NCI-H748 treated with DMSO at 0.1 percent for 48 hours (cell line): ENCODE measurements at regions not wholly inside any gene's neighbourhood (a gene's known extent, or its start where the extent isn't known, plus 50 kb on each side); places are given as distances from the start of the nearest gene placed in this dataset.

Experiments used
- DNase-seq: peaks from one replicate; lab custom pipeline; 2025; lab: John Stamatoyannopoulos, UW

DNA sequence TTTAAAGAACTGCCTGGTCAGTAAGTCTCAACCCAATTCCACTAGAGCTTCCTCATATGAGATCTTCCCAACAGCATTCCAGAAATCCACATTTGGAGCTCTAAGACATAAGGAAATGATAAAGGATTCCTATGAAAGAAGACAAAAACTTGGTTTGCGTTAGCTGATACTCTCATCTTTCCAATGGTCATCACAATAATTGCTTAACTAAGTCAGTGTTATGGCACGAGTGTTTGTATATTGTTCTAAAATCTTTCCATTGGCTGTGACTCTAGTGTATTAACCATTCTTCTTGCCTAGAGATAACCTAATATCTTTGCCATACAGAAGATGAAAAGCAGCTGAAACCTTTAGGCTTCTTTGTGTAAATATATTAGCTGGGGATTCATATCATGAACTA is 289.0 kb downstream of the SNX13 start:
- no peak for DNase-seq

DNA sequence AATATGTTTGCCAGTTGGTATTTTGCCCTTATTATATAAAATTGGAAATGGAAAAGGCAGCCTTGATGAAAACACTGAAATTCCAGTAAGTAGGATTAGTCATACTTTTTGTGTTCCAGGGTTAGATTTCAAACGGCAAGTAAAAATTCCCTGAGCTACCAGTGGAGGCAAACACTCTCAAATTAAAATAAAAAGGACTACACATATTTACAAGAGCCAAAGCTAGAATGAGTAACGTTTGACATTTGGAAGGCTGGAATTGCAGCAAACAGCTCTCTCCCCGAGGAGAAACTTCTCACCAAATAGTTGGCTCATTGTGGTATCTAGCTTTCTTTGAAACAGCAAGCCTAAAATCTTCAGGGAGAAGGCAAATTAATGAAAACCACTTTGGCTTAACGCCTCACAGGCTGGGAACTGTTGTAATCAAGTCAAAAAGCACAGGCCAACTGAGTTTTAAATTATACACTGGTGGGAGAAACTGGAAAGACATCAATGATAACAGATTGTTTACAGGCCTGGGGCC is 288.4 kb downstream of the SNX13 start:
- DNase-seq: no peak

DNA sequence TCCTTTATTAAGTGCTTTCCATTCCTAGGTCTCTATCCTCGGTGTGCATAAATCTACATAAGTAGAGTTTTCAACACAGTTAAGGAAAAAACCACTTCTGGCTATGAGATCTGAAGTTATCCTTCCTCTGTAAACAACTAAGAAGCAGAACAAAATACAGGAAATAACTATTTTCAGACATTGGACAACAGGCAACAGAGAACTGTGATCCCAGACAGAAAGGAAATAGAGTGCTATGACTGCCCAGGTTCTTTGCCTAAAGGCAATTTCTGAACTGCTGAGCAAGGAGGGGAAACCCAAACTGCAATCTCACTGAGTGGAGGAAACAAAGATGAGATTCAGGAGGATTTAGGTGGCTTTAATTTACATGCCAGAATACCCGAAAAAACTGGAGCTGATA is 285.4 kb downstream of the SNX13 start:
- no peak for DNase-seq

DNA sequence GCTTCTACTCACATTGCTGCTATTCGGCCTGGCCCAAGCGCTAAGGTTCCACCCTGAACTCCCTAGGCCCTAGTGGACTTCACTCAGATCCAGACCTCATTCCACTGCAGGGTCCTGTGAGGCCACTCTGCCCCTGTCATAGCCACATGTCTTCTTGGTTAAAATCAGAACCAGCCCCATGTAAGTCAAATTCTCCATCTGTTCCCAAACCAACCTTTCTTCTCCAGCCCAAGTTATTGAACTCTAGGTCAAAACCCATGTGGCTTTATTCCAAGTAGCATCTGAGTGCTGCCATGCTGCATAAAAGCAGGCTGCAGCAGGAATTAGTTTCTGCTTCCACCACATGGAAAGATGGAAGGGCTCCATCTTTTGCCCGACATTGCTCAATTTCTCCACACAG is 281.2 kb downstream of the SNX13 start:
- no peak for DNase-seq

DNA sequence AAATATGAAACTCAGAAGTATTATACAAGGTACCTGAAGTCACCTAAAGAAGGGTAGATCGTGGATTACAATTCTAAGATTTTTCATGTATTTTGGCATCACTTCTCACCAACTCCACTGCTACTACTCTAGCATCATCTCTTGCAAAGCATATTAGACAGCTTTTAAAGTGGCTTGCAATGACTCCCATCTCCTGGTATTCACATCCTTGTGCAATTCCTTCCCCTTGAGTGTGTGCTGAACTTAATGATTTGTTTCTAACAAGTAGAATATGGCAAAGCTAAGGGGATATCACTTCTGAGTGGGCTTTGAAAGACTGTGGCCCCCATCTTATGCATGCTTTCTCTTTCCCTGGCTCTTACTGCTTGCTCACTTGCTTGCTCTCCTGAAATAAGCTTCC is 280.2 kb downstream of the SNX13 start:
- DNase-seq: no peak

DNA sequence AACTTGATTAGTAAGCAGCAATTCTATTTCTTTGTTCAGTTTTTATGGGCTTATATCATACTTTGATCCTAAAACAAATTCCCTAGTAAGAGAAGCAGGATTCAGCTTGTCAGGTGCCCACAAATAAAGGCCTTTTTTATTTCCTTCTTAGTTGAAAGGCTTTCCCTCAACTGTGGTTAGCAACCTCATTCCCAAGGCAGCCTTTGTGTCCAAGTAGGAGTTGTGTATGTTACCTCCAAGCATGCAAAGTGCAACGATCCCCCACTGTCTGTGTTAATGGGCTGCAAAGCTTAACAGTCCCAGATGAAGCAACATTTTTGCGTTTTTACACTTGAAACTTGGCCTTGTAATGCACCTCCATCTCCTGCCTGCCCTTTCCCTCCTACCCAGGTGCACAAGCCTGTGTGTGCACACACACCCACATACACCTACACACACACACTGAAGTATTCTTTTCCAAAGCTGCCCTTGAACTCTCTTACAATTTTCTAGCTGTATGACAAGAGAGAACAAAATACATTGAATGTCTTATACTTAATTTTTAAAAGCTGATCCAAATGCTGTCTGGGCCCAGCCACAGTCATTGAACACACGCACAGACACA is 278.2 kb downstream of the SNX13 start:
- DNase-seq: no peak

DNA sequence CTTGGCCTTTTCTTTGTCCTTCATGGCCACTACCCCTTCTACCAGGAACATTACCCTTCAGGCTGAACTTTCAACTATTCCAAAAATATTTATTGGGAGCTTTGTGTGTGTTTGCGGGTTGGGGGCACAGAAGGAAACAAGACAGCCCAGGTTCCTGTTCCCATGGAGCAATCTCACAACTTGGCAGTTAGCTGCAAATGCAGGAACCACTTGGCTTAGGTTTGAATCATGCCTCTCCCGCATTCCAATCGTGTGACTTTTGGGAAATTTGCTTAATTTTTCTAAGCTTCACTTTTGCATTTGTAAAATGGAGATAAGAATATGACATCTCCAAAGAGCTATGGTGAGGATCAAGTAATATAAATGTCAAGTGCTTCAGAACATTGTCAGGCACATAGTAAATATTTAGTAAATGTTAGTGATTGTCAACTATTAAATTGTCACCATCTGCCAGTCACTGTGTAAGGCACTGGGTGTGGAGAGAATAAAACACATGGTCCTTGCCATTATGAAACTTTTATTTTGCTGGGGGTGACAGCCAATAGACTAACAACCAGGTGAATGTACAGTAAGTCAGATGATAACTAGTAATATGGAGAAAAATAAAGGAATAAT is 277.1 kb downstream of the SNX13 start:
- no peak for DNase-seq

DNA sequence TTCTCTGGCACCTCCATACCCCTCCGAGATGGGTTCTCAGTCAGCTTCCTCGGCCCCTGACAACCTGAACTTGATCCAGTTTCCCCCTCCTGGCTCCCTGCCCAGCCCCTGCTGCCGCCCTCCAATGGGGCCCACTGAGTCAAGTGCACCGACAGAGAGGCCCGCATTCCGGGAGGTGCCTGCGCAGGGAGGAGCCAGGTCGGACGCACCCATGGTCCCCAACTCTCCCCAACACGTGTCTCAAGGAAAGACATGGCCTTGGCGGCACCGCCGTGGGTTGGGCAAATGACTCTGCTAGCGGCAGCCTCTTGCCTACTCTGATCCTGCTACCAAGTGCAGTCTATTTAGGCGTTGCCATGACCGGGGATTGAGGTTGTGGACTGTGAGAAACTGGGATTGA is 275.3 kb downstream of the SNX13 start:
- no peak for DNase-seq

DNA sequence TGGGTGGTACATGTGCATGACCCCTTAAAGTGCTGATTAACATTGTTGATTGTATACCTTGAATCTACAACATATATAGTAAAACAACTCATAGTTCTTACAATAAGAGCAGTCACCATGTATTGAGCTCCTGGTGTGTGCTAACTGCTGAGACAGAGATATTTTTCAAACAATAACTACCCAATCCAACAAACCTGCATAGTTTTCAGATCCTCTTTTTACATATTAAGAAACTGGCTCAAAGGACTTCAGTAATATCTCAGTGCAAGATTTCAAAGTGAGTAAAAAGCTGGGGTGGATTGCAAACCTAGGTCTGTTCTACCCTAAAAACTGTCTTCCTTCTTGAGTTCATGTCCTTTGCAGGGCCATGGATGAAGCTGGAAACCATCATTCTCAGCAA is 272.2 kb downstream of the SNX13 start:
- DNase-seq: no peak

DNA sequence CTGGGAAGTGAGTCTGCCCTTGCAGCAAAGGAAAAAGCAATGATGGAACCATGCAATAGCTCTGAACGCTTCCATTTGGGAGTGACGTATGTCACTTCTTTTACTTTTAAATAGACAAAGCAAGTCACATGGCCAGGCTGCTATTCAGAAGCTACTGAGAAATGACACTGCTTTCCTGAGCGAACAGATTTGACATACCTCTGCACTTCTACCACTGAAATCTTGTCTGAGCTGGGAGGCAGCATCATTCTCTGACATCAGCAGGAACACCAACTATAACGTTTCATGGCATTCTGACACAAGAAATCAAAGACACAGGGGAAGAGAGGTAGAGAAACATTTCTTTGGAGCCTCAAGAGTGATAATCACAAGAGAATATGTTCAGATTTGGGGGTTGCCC is 271.1 kb downstream of the SNX13 start:
- no peak for DNase-seq

DNA sequence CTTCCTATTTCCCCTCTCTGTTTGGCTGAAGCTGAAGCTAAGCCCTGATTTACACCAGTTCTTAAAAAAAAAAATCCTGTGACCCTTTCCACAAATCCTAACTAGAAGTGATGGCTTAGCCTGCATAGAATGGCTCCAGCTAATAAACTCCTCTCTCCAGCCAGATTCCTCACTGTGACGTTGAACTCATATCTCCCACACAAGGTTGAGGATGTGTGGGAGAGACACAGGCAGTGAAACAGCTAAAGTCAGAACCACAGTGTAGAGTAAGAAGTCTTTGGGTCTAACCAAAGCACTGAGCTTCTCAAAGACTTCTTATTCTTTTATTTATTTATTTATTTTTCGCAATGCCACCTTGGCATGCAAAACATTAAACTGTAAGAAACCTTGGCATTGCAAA is 268.3 kb downstream of the SNX13 start:
- DNase-seq: no peak

DNA sequence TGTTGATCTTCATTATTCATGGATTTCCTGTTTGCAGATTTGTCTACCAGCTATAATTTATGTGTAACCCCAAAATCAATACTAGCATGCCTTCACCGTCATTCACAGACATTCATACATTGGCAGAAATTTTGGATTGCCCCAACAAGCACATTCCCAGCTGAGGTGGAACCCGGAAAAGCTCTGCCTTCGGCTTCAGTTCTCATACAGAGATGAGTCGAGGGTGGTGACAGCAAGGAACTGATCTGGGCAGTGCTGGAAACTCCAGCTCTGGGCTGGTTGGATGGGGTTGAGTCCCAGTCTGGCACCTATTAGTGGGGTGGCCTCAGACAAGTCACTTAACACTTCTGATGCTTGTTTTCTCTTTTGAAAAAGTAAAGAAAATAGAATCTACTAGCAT is 267.5 kb downstream of the SNX13 start:
- DNase-seq: no peak

DNA sequence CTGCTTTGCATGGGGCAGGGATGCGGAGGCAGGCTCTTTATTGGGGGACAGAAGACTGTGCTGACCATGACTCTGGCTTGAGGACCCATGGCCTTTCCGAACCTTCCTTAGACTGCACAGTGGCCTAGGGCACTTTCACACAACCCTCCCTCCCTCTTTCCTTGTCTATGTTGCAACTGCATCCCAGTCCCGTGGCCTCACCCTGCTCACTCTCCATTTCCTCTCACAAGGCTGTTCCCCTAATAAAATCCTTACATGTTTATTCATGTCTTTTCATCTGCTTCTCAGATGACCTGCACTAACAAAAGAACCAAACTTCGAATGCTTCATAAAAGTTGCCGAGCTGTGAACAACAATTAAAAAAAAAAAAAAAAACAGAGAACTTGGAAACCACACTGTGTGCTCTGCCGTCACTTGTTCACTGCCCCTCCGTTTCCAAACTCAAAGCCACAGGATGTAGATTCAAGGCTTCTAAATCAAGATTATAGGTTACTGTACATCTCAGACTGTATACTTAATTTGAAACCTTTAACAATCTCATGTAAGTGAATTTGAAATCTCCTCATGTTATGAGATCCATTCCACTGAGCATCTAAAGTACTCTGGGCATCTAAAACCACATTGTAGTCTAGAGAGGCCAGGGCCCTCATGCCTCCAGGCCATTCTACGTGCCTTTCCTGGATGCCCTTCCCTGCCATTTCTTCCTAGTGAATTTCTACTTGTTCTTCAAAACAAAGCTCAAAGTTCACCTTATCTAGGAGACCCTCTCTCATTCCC is 265.9 kb downstream of the SNX13 start:
- no peak for DNase-seq

DNA sequence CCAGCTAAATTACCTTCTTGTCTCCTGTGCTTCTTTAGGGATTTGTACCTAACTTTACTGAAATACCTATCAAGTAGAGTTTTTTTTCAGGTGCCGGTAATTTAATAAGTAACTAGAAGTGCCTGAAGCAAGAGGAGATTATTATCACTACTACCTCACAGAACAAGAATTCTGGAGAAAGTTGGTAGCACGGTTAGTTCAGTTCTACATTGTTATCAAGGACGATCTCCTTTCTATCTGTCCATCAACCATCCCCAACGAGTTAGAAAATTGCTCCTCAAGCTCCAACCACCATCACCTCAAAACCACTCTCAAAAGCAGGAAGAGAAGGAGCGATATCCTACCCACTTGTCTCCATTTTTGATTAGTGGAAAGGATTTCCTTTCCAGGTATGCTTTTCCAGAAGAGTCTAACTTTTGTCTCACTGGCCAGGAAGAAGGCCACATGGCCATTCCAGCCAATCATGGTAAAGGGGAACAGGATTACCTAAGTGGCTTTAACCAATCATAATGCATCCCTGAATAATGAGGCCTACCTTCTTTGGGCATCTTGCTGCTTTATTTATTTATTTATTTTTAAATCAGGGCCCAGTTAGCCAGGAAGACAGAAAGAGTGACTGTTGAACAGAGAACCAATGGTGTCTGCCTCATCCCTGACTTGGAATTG is 265.2 kb downstream of the SNX13 start:
- DNase-seq: no peak

DNA sequence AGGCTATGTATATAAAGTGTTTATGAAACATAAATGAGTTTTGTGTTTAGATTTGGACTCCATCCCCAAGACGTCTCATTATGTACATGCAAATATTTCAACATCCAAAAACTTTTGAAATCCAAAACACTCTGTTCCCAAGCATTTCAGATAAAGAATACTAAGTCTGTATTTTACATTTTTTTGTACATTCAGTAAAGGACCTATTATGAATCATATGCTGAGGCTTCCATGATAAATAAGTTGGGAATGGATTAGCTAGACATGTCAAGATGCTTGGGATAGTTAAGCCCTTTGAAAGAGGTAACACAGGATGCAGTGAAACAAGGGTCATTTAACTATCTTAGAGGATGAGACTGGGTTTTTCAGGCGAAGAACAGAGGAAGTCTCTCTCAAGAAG is 262.9 kb downstream of the SNX13 start:
- no peak for DNase-seq

DNA sequence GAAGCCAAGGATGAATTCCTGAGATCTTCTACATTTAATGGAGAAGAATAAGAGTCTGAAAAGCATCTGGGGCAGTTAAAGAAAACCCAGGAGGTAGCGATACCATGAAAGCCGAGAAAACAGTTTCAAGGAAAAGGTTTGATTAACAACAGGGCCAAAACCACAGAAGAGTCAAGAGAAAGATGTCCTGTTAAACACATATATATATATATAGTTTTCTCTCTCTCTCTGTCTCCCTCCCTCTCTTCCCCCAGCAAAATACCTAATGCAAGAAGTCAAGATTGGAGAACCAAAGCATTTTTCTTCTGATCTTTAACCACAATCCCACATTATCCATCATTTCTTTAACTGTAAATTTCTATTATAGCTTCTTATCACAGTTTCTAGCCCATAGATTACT is 261.4 kb downstream of the SNX13 start:
- no peak for DNase-seq

DNA sequence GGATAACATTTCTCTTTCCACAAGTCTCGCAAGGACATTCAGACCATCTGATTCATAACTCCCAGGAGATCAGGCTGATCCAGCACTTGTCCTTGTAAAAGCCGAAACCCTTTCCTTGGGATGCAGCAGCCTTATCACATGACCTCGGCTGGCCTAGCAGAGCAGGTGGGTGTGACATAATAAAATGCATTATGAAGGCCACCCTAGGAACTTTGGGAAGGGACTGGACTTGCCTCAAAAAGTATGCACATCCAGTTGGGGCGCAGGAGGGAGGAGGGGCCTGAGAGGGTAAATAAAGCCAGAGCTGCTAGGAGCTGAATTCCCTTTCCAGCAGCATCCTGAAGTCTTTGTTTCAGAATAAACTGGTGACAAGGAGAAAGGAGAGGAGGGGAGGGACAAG is 260.8 kb downstream of the SNX13 start:
- DNase-seq: no peak

DNA sequence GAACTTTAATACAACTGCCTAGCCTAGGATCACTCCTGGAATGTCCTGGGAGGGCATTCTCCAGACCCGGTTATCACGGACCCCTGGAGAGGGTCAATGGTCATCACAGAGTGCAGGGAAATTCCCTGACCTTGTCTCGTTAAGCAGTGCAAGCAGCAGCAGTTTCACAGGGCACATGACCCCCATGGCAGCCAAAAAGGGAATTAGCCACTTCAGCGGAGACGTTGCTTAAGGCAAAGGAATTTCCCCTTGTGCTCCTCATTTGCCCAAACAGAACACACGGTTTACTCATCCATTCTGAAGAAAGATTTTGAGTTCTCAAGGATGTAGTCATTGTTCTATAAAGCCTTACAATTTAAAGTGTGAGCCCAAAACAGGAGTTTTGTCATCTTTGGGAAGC is 260.3 kb downstream of the SNX13 start:
- DNase-seq: no peak

DNA sequence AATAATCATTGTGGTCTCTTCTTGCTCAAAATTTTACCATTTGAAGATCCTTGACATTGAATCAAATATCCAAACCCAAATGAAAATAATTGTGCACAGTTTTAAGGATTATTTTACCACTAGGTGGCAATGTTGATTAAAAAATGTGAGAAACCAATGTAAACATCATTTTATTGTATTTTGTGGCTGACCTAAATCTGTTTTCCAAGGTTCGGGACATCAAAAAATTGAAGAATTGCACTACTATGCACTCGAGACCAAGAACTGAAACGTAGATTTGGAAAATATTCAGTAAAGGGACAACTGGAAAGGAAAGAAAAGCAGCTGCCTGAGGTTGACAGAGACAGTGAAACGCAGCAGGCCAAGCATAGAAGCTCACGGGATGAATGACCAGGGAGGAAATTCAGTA is 259.3 kb downstream of the SNX13 start:
- DNase-seq: no peak

DNA sequence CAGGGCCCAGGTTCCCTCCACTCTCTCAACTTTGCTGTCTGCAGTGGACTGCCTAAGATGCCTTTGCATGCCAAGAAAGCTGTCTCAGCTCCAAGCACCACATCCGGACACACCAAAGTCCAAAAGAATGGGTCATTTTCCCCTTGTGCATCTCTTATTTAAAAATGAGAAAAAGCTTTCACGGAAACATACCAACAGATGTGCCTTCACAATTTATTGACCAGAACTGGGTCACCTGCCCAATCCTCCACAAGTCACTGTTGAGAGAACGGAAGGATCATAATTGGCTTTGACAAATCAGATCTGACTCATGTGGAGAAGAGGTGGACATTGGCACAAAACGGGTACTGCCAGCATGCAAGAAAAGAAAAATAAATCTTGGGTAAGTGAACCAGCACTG is 258.3 kb downstream of the SNX13 start:
- DNase-seq: no peak

DNA sequence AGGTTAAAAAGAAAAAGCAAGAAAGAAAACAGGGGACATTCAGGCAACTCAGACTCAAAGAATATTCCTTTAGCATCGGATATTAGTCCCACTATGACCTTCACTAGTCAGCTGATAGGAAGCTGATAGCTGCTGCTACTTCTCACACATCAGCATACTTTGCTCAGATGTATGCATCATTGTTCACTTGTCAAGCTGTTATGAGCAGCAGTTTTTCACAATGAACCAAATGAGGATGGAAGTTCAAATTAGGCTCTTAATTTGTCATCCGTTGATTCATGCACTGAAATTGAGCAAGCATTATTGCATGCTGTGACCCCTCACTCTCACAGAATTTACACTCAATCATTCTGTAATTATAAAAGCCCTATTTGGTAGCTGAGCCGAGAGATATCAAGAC is 257.7 kb downstream of the SNX13 start:
- no peak for DNase-seq

DNA sequence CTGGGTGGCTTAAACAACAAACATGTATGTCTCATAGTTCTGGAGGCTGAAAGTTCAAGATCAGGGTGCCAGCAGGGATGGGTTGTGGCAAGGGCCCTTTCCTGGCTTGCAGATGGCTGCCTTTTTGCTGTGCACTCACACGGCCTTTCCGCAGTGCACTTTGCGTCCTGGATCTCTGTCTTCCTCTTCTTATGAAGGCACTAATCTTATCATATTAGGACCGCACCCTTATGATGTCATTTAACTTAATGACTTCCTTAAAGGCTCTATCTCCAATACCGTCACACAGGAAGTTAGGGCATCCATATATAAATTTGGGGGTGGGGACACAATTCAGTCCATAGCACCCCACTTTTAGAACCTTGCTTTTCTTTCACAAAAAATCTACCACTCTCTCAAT is 255.2 kb downstream of the SNX13 start:
- no peak for DNase-seq

DNA sequence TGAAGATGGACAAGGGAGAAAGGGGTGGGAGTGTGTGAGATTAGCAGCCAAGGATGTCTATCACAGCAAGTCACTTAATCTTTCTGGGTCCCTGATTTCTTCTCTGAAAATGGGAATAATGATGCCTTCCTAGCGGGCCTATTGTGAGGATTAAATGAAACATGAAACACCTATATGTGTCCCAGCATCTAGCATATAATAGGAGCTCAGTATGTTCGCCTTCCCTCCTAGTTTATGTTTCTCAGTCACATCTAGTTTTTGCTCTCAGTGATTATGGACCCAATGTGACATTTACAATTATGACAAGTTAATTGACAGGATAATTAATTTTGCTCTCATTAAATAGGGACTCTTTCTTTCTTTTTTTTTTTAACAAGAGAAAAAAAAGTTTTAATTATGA is 252.9 kb downstream of the SNX13 start:
- DNase-seq: no peak
